HepG2 (cell line): ENCODE measurements at regions not wholly inside any gene's neighbourhood (a gene's known extent, or its start where the extent isn't known, plus 50 kb on each side); places are given as distances from the start of the nearest gene placed in this dataset.

Experiments
- ATAC-seq: fragments of 200-7000 bp; cut with Tn5 transposase; 3 replicates; pipeline ENCODE4 v1.9.1; 2020; ENCODE audit warnings: mild to moderate bottlenecking, moderate library complexity
- BruUV-seq: library from RNA; stranded (reverse); fragments of 400-500 nt; replicated peaks from 2 replicates; lab custom pipeline; 2021; lab: Mats Ljungman, UMichigan
- CTCF ChIA-PET: fragments of 300-600 bp; formaldehyde crosslinking; extraction: SDS; loops from one replicate; lab custom pipeline; 2021; ENCODE audit warnings: low total read pairs, inconsistent platforms, low intra/inter-chr PET ratio; lab: Yijun Ruan, JAX
- POLR2A ChIA-PET: fragments of 350-600 bp; sonication (Branson Sonifier 250); formaldehyde crosslinking; loops from one replicate; lab custom pipeline; 2020; ENCODE audit warnings: antibody characterized with exemption, inconsistent platforms; lab: Yijun Ruan, JAX
- DNase-seq: peaks from one replicate; pipeline ENCODE4 v3.0.0-alpha.2; 2015; ENCODE audit warnings: low spot score
- FAIRE-seq: peaks from 3 replicates; lab custom pipeline; 2011; peaks lifted over from hg19 to GRCh38; lab: Jason Lieb, UNC
- H2AFZ ChIP-seq: one replicate; pipeline ENCODE4 v1.6.1; 2011; ENCODE audit warnings: low read length, inconsistent platforms
- H3K27ac ChIP-seq: fragments of 300-600 bp; 3 replicates; pipeline ENCODE4 v1.8.0; 2011; ENCODE audit warnings: mixed run types, mild to moderate bottlenecking, mixed read lengths, low read length, inconsistent platforms; ENCODE audit not compliant: insufficient read depth; ENCODE audit errors: extremely low read length
- H3K27me3 ChIP-seq, 2 experiments: fragments of 200-600 bp in 1 of 2; 2 replicates in 1 of 2; 3 replicates in 1 of 2; pipeline versions ENCODE4 v1.6.0 to v1.8.0; 2011; ENCODE audit warnings: low read length in 2 of 2, mild to moderate bottlenecking in 2 of 2, moderate library complexity in 2 of 2, inconsistent platforms in 1 of 2; ENCODE audit not compliant: insufficient read depth in 2 of 2, control insufficient read depth in 1 of 2
- H3K36me3 ChIP-seq, 2 experiments: fragments of 200-600 bp in 1 of 2; replicated peaks in 1 of 2; 2 replicates in 1 of 2; 3 replicates in 1 of 2; pipeline versions ENCODE4 v1.5.1 to v1.8.0; 2011; ENCODE audit warnings: low read length in 2 of 2, inconsistent platforms in 1 of 2; ENCODE audit not compliant: insufficient read depth in 2 of 2, control insufficient read depth in 1 of 2
- H3K4me1 ChIP-seq: 2 replicates; pipeline ENCODE4 v1.5.1; 2012; ENCODE audit warnings: low read length, inconsistent platforms; ENCODE audit not compliant: insufficient read depth
- H3K4me2 ChIP-seq: 2 replicates; pipeline ENCODE4 v1.6.0; 2011; ENCODE audit warnings: low read depth, low read length, inconsistent platforms
- H3K4me3 ChIP-seq, 3 experiments: fragments of 200-600 bp in 1 of 3; sonication (generic), shearing (Covaris generic) in 1 of 3; replicated peaks in 1 of 3; 2 replicates each; pipeline ENCODE4 v1.5.1; 2011 to 2016; ENCODE audit warnings: low read length in 3 of 3, inconsistent platforms in 2 of 3, low read depth in 2 of 3, mild to moderate bottlenecking in 2 of 3, control low read depth in 1 of 3, mixed read lengths in 1 of 3; ENCODE audit not compliant: insufficient read depth in 1 of 3
- H3K79me2 ChIP-seq: one replicate; pipeline ENCODE4 v1.6.1; 2011; ENCODE audit warnings: low read length, inconsistent platforms; ENCODE audit not compliant: insufficient read depth
- H3K9ac ChIP-seq: 2 replicates; pipeline ENCODE4 v1.6.0; 2011; ENCODE audit warnings: mild to moderate bottlenecking, low read depth, low read length, inconsistent platforms; ENCODE audit not compliant: insufficient read depth
- H3K9me3 ChIP-seq: 2 replicates; pipeline ENCODE4 v1.5.1; 2012; ENCODE audit warnings: mild to moderate bottlenecking, low read length
- H4K20me1 ChIP-seq: 2 replicates; pipeline ENCODE4 v1.6.0; 2011; ENCODE audit warnings: inconsistent platforms, mild to moderate bottlenecking, low read length, moderate library complexity; ENCODE audit not compliant: insufficient read depth
- ARNT2 ChIP-seq: sonication (generic); formaldehyde crosslinking; IDR thresholded peaks from 2 replicates; pipeline ENCODE4 v1.8.0; 2022; ENCODE audit warnings: mild to moderate bottlenecking, low read depth, missing genetic modification reagents, moderate library complexity
- JUNB ChIP-seq: sonication (generic); formaldehyde crosslinking; IDR thresholded peaks from 2 replicates; pipeline ENCODE4 v1.8.0; 2022; ENCODE audit warnings: missing genetic modification reagents, mild to moderate bottlenecking, borderline replicate concordance
- KLF16 ChIP-seq, 2 experiments: sonication (generic) in 1 of 2; formaldehyde crosslinking in 1 of 2; IDR thresholded peaks; 2 replicates each; pipeline versions ENCODE4 v1.6.1 to v1.8.0; 2016 to 2023; ENCODE audit warnings: missing genetic modification reagents in 2 of 2, missing compliant biosample characterization in 1 of 2
- NR2F2 ChIP-seq: IDR thresholded peaks from 2 replicates; pipeline ENCODE4 v1.6.1; 2012; ENCODE audit warnings: low read depth, inconsistent platforms, borderline replicate concordance
- TOPORS ChIP-seq: sonication (generic); formaldehyde crosslinking; IDR thresholded peaks from 2 replicates; pipeline ENCODE4 v1.8.0; 2023; ENCODE audit warnings: mild to moderate bottlenecking, missing genetic modification reagents
- USF2 ChIP-seq, 2 experiments: sonication (generic) in 1 of 2; formaldehyde crosslinking in 1 of 2; IDR thresholded peaks; 2 replicates each; pipeline versions ENCODE4 v1.5.1 to v1.6.1; 2011 to 2020; ENCODE audit warnings: borderline replicate concordance in 1 of 2, low read depth in 1 of 2, low read length in 1 of 2, mild to moderate bottlenecking in 1 of 2, missing genetic modification reagents in 1 of 2, moderate library complexity in 1 of 2
- ZKSCAN5 ChIP-seq: sonication (generic); formaldehyde crosslinking; IDR thresholded peaks from 2 replicates; pipeline ENCODE4 v1.5.1; 2020; ENCODE audit warnings: mild to moderate bottlenecking, missing genetic modification reagents
- ZNF251 ChIP-seq: sonication (generic); formaldehyde crosslinking; IDR thresholded peaks from 2 replicates; pipeline ENCODE4 v1.9.0; 2021; ENCODE audit warnings: mild to moderate bottlenecking, missing genetic modification reagents
- ZNF292 ChIP-seq: sonication (generic); formaldehyde crosslinking; IDR thresholded peaks from 2 replicates; pipeline ENCODE4 v1.8.1; 2022; ENCODE audit warnings: mild to moderate bottlenecking, low read depth, missing genetic modification reagents, borderline replicate concordance
- ZNF510 ChIP-seq: sonication (generic); formaldehyde crosslinking; IDR thresholded peaks from 2 replicates; pipeline ENCODE4 v1.4.0; 2020; ENCODE audit warnings: low read depth, mild to moderate bottlenecking, missing genetic modification reagents
- ZNF709 ChIP-seq: sonication (generic); formaldehyde crosslinking; IDR thresholded peaks from 2 replicates; pipeline ENCODE4 v1.5.0; 2020; ENCODE audit warnings: mild to moderate bottlenecking, missing genetic modification reagents
- ZNF792 ChIP-seq: IDR thresholded peaks from 2 replicates; pipeline ENCODE4 v1.6.1; 2016
- WGBS: methylation state at CpG from one replicate; pipeline ENCODE4 v1.1.6; 2017; ENCODE audit warnings: low lambda C conversion rate; 5-methylcytosine and 5-hydroxymethylcytosine counted together
- in situ Hi-C: cut with HindIII; loops from 2 replicates; pipeline ENCODE4 v1.10.0; 2017; ENCODE audit warnings: low pct_unique_long_range_greater_than_20kb; ENCODE audit not compliant: extremely low pct_ligation_motif_present
- intact Hi-C: fragments of 100-400 bp; cut with micrococcal nuclease; formaldehyde crosslinking; loops from one replicate; pipeline ENCODE4 v1.10.0; 2022; ENCODE audit not compliant: unreplicated experiment
- TF ChIP-seq, protein P1 (sequence below): sonication (generic); formaldehyde crosslinking; IDR thresholded peaks from 2 replicates; pipeline ENCODE4 v1.8.0; 2022; ENCODE audit warnings: missing genetic modification reagents, low read depth, mild to moderate bottlenecking, borderline replicate concordance
- TF ChIP-seq, protein P2 (sequence below): sonication (generic); formaldehyde crosslinking; IDR thresholded peaks from 2 replicates; pipeline ENCODE4 v1.4.0; 2020; ENCODE audit warnings: mild to moderate bottlenecking, missing genetic modification reagents

- TF ChIP-seq ZNF709 (no peak), ZNF292 (CRISPR knock-in tag) (no peak), ARNT2 (CRISPR knock-in tag) (no peak), ZNF251 (CRISPR knock-in tag) (no peak), TOPORS (CRISPR knock-in tag) (no peak)
- TF ChIP-seq, protein P1, sequence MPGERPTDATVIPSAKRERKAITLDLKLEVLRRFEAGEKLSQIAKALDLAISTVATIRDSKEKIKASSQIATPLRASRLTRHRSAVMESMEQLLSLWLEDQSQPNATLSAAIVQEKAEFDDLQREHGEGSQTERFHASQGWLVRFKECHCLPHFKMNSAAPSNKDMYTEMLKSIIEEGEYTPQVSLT (CRISPR knock-in tag), result no peak
- TF ChIP-seq, all 625 proteins: peak for 0
Measured at GRCh38 chr2:60275958-60276357, 277.5 kb downstream of the BCL11A start (continued).

DNA sequence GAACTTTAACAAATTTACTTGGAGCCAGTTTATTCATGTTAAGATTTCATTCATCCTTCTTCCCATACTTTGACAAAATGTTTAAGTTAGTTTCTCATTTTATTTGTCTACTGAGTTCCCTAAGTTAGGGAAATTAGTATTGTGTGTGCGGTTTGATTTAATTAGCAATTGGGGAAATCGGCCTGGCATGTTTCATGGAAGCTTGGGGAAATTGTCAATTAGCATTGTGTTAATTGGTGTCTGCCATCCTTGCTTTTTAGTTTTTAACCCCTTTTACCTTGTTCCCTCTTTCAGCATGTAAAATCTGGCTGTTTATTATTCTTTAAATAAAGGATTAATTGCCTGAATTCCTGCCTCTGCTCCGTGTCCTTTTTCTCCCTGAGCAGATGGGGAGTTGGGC lies 279.6 kb downstream of the BCL11A start:
- in situ Hi-C loops, result no loop called here
- no peak overlapping the region for H3K9ac ChIP-seq
- no peaks in the 10 kb centered on the region for H3K36me3 ChIP-seq
- no peaks in the 10 kb centered on the region for H3K4me1 ChIP-seq
- no peak for ATAC-seq
- BruUV-seq, result no TSS peak
- no peak overlapping the region for H3K4me3 ChIP-seq
- CTCF ChIA-PET, result no interaction called here
- no peak for DNase-seq
- H3K27me3 ChIP-seq, result no peaks in the 10 kb centered on the region
- no peaks in the 10 kb centered on the region for H4K20me1 ChIP-seq
- H3K27ac ChIP-seq, result no peak overlapping the region
- peaks cover 10% of the 10 kb centered on the region for H3K9me3 ChIP-seq
- H3K79me2 ChIP-seq, result no peaks in the 10 kb centered on the region
- TF ChIP-seq, protein P2, sequence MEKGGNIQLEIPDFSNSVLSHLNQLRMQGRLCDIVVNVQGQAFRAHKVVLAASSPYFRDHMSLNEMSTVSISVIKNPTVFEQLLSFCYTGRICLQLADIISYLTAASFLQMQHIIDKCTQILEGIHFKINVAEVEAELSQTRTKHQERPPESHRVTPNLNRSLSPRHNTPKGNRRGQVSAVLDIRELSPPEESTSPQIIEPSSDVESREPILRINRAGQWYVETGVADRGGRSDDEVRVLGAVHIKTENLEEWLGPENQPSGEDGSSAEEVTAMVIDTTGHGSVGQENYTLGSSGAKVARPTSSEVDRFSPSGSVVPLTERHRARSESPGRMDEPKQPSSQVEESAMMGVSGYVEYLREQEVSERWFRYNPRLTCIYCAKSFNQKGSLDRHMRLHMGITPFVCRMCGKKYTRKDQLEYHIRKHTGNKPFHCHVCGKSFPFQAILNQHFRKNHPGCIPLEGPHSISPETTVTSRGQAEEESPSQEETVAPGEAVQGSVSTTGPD, result no peak
- TF ChIP-seq USF2 (IDR thresholded peaks at IDR 0.05; ENCODE audit: low read depth, low read length) (no peak), USF2 (CRISPR knock-in tag; IDR thresholded peaks at IDR 0.05; ENCODE audit: borderline replicate concordance) (no peak), NR2F2 (no peak), ZKSCAN5 (CRISPR knock-in tag) (no peak), ZNF510 (no peak), JUNB (CRISPR knock-in tag) (no peak), ZNF792 (CRISPR knock-in tag) (no peak), KLF16 (CRISPR knock-in tag; IDR thresholded peaks at IDR 0.05) (no peak)
- TF ChIP-seq, all 625 proteins: peak for 0
- H2AFZ ChIP-seq, result no peak overlapping the region
- POLR2A ChIA-PET, result no interaction called here
- no peak overlapping the region for H3K4me2 ChIP-seq
- FAIRE-seq, result no peak
- WGBS, result 29% methylated on average over 3 of the region's 3 CpGs
- intact Hi-C loops, result no loop called here
